ENCODE measurements at regions not wholly inside any gene's neighbourhood (a gene's known extent, or its start where the extent isn't known, plus 50 kb on each side); places are given as distances from the start of the nearest gene placed in this dataset.

DNA sequence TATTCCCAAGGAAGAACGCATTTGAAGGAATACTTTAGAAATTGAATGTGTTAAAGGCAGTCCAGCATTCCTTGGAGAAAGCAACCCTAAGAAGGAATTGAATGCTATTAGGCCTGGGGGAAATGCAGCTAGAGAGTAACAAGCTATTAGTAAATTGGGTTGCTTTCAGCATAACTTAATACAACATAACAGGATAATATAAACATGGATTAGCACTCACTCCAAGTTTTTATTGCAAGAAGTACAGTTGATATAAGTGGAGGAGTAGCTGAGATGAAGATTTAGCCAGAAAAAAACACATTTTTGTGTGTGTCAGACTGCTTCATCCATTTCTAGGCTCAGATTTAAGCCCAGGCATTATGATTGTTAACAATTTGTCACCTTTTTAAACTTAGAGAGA lies 314.6 kb downstream of the MEIS1 start:
- H3K79me1 ChIP-seq (ENCODE audit: low read depth in 1 of 2, low read length in 2 of 2): no peaks in the 10 kb centered on the region
- dilution Hi-C loops (cut with HindIII; ENCODE audit: low sequenced_read_pairs, unreplicated experiment): no loop called here
- TF ChIP-seq MAZ (IDR thresholded peaks at IDR 0.05; ENCODE audit: borderline replicate concordance, low read depth, low read length) (no peak), NFE2L2 (IDR thresholded peaks at IDR 0.05; ENCODE audit: low read depth, low read length) (no peak), MXI1 (IDR thresholded peaks at IDR 0.05; ENCODE audit: borderline replicate concordance, low read depth, low read length) (no peak), MAFK (IDR thresholded peaks at IDR 0.05; ENCODE audit: low read depth, low read length) (no peak), FOS (IDR thresholded peaks at IDR 0.05; ENCODE audit: low read depth, low read length) (no peak), CHD1 (IDR thresholded peaks at IDR 0.05; ENCODE audit: low read depth, low read length) (no peak), RFX5 (IDR thresholded peaks at IDR 0.05; ENCODE audit: low read depth, low read length) (no peak), BHLHE40 (IDR thresholded peaks at IDR 0.05; ENCODE audit: low read depth, low read length) (no peak)
- TF ChIP-seq, protein P1, sequence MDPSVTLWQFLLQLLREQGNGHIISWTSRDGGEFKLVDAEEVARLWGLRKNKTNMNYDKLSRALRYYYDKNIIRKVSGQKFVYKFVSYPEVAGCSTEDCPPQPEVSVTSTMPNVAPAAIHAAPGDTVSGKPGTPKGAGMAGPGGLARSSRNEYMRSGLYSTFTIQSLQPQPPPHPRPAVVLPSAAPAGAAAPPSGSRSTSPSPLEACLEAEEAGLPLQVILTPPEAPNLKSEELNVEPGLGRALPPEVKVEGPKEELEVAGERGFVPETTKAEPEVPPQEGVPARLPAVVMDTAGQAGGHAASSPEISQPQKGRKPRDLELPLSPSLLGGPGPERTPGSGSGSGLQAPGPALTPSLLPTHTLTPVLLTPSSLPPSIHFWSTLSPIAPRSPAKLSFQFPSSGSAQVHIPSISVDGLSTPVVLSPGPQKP (IDR thresholded peaks at IDR 0.05; ENCODE audit: borderline replicate concordance, low read depth, low read length): no peak
- no peaks in the 10 kb centered on the region for H3K4me1 ChIP-seq (ENCODE audit: control insufficient read depth, insufficient read depth, low read length)
- WGBS, 2 experiments (ENCODE audit: extremely low coverage in 2 of 2, insufficient read length in 1 of 2): no CpG with 5 or more reads among the region's 1 CpG
- H3K9ac ChIP-seq (ENCODE audit: low read depth, low read length): no peak overlapping the region
- H4K5ac ChIP-seq (ENCODE audit: low read depth, low read length): no peak overlapping the region
- no peak for DNase-seq
- H3K36me3 ChIP-seq (ENCODE audit: control insufficient read depth, insufficient read depth, low read length): no peaks in the 10 kb centered on the region
- no peak overlapping the region for H3K23ac ChIP-seq (ENCODE audit: low read depth, low read length)
- no peak overlapping the region for H3K4me2 ChIP-seq (ENCODE audit: low read depth, low read length)
- H4K20me1 ChIP-seq (ENCODE audit: insufficient read depth, low read length): no peaks in the 10 kb centered on the region
- no peak overlapping the region for H2BK120ac ChIP-seq (ENCODE audit: low read depth, low read length)
- no peak overlapping the region for H2AFZ ChIP-seq (replicated peaks; ENCODE audit: low read length, poor library complexity)
- no peak overlapping the region for H2AK9ac ChIP-seq (replicated peaks; ENCODE audit: low read depth, low read length, poor library complexity)
- no peak overlapping the region for H2BK5ac ChIP-seq (ENCODE audit: low read depth, low read length, poor library complexity, severe bottlenecking)
- H2AK5ac ChIP-seq (ENCODE audit: low read depth, low read length): no peak overlapping the region
- ChIA-PET POLR2A (ENCODE audit: unreplicated experiment) (no interaction called here), CTCF (no interaction called here)
- no peak overlapping the region for H2BK15ac ChIP-seq (ENCODE audit: low read depth, low read length)
- no peak for ATAC-seq (ENCODE audit: low read depth)
- in situ Hi-C loops (cut with MboI; ENCODE audit: low sequenced_read_pairs): no loop called here
- no TSS peak for BruUV-seq (replicated peaks)
- H4K8ac ChIP-seq (ENCODE audit: low read depth in 2 of 2, low read length in 2 of 2): no peak overlapping the region
- no peak overlapping the region for H2BK20ac ChIP-seq (ENCODE audit: low read depth, low read length)
- no peak overlapping the region for H3K14ac ChIP-seq (replicated peaks; ENCODE audit: low read depth, low read length)
- no peak overlapping the region for H4K91ac ChIP-seq (ENCODE audit: insufficient read depth, low read depth, low read length)
- intact Hi-C loops (cut with micrococcal nuclease): no loop called here
- H3K4ac ChIP-seq (ENCODE audit: low read depth, low read length): no peak overlapping the region
- no peak overlapping the region for H3K56ac ChIP-seq (ENCODE audit: extremely low read depth, insufficient read depth, low read length)
- no peaks in the 10 kb centered on the region for H3K27me3 ChIP-seq (ENCODE audit: control insufficient read depth, insufficient read depth, low read length)
- no peaks in the 10 kb centered on the region for H3K9me1 ChIP-seq (ENCODE audit: insufficient read depth, low read length)
- H3K4me3 ChIP-seq (ENCODE audit: insufficient read depth, low read depth, low read length): no peak overlapping the region
- no peak overlapping the region for H3K27ac ChIP-seq (ENCODE audit: insufficient read depth, low read length)
- H3K9me3 ChIP-seq (ENCODE audit: control insufficient read depth, insufficient read depth, low read length): no peaks in the 10 kb centered on the region
- no peak overlapping the region for H3K18ac ChIP-seq (ENCODE audit: low read depth, low read length)

Measured in IMR-90 (cell line).